Thymus (tissue), 11 donors: ENCODE measurements at regions not wholly inside any gene's neighbourhood (a gene's known extent, or its start where the extent isn't known, plus 50 kb on each side); places are given as distances from the start of the nearest gene placed in this dataset.

Source experiments
- DNase-seq, 9 donors: peaks; one replicate each; pipeline ENCODE4 v3.0.0-alpha.2; 2013; ENCODE audit warnings: low spot score in 9 of 9, low read depth in 6 of 9, missing footprints in 1 of 9
- H3K27ac ChIP-seq, 2 donors: one replicate each; pipeline ENCODE4 v1.5.1; 2013; ENCODE audit warnings: control low read depth in 1 of 2, low read depth in 1 of 2, low read length in 1 of 2, mild to moderate bottlenecking in 1 of 2, moderate library complexity in 1 of 2
- H3K27me3 ChIP-seq, 2 donors: one replicate each; pipeline ENCODE4 v1.5.1; 2013; ENCODE audit warnings: low read length in 1 of 2; ENCODE audit not compliant: control insufficient read depth in 2 of 2, insufficient read depth in 1 of 2
- H3K36me3 ChIP-seq, 2 donors: one replicate each; pipeline ENCODE4 v1.5.1; 2013; ENCODE audit warnings: low read length in 1 of 2, mild to moderate bottlenecking in 1 of 2, moderate library complexity in 1 of 2; ENCODE audit not compliant: control insufficient read depth in 2 of 2, insufficient read depth in 2 of 2
- H3K4me1 ChIP-seq, 2 donors: one replicate each; pipeline ENCODE4 v1.5.1; 2013; ENCODE audit warnings: low read length in 2 of 2; ENCODE audit not compliant: control insufficient read depth in 2 of 2, insufficient read depth in 2 of 2
- H3K4me3 ChIP-seq, 2 donors: one replicate each; pipeline ENCODE4 v1.5.1; 2013; ENCODE audit warnings: low read length in 2 of 2, control low read depth in 1 of 2, mild to moderate bottlenecking in 1 of 2
- H3K9me3 ChIP-seq, 2 donors: one replicate each; pipeline ENCODE4 v1.5.1; 2013; ENCODE audit warnings: low read length in 1 of 2, mild to moderate bottlenecking in 1 of 2; ENCODE audit not compliant: control insufficient read depth in 2 of 2, insufficient read depth in 1 of 2
- WGBS: extraction: QIAGEN DNeasy Blood & Tissue Kit; methylation state at CpG from one replicate; pipeline ENCODE4 v1.1.7; 2013; 5-methylcytosine and 5-hydroxymethylcytosine counted together
- donor health status: healthy.

DNA sequence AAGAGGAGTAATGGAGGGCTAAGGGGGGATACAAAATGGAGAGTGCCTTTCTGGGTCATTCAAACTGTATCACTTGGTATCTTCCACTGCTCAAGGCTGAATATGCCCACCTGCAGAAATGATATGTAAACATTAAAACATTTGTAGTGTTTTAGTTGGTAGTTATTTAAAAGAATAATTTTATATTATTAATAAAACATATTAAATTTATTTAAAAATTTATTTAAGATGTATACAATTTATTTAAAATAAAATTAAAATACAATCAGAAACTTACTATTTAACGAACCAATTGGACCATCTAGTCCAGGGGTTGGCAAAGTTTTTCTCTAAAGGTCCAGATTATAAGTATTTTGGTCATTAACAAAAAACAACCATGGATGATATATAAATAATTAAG, 308.5 kb downstream of the PLK2 start:
- no peak for DNase-seq
- H3K4me1 ChIP-seq: no peaks in the 10 kb centered on the region
- H3K36me3 ChIP-seq: no peaks in the 10 kb centered on the region
- H3K27me3 ChIP-seq: no peaks in the 10 kb centered on the region
- no peak overlapping the region for H3K27ac ChIP-seq
- 97% methylated on average over 1 of the region's 1 CpG for WGBS
- no peaks in the 10 kb centered on the region for H3K9me3 ChIP-seq
- H3K4me3 ChIP-seq: no peak overlapping the region

GRCh38 chr5:58150926-58151325, 309.0 kb downstream of the PLK2 start:
- WGBS: over 99% methylated on average over 2 of the region's 2 CpGs
- DNase-seq: no peak

DNA sequence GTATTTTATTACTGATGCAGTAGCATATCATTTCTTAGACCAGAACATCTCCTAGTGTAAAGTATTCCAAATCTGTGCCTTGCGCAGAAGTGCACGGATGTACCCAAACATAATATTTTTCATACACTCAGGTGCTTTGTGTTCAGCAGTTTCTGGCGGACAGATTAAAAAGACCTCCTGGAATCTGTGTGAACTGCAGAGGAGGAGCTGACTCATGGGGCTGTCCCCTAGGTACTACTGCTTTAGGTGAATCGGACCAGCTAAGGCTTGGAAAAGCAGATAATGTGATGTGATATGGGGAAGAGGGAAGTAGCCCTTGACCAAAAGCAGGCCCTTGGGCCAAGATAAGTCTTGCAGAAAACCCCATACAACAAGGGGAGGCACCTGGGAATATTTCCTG, 310.1 kb downstream of the PLK2 start:
- Histone ChIP-seq H3K36me3 (no peaks in the 10 kb centered on the region), H3K9me3 (no peaks in the 10 kb centered on the region), H3K4me1 (no peaks in the 10 kb centered on the region), H3K27me3 (no peaks in the 10 kb centered on the region), H3K4me3 (no peak overlapping the region), H3K27ac (no peak overlapping the region)
- DNase-seq: no peak
- WGBS: 96% methylated on average over 4 of the region's 4 CpGs

More at GRCh38 chr5:58150926-58151325, 309.0 kb downstream of the PLK2 start:
- H3K9me3 ChIP-seq: no peaks in the 10 kb centered on the region
- H3K4me3 ChIP-seq: no peak overlapping the region
- H3K4me1 ChIP-seq: no peaks in the 10 kb centered on the region
- no peaks in the 10 kb centered on the region for H3K36me3 ChIP-seq
- H3K27me3 ChIP-seq: no peaks in the 10 kb centered on the region
- no peak overlapping the region for H3K27ac ChIP-seq

DNA sequence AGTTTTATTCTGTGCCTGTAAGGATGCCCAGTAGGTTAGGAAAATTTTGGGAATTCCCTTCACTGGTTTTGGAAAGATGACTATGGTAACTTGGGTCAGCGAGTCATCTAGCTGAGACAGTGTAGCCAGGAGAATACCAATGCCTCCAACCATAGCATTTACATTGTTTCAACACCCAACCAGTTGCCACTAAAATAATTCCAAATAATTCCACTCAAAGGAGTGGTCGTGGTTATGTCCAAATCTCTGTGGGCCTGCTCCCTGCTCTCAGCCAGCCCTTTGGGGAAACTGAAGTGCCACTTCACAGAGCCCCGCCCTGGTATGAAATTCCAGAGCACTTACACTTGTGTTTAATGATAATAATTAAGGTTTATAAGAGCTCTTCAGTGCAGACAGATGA, 310.5 kb downstream of the PLK2 start:
- WGBS: 92% methylated on average over 3 of the region's 3 CpGs

GRCh38 chr5:58148254-58148775, 311.6 kb downstream of the PLK2 start:
- Histone ChIP-seq H3K36me3 (no peaks in the 10 kb centered on the region), H3K27ac (no peak overlapping the region), H3K9me3 (no peaks in the 10 kb centered on the region), H3K4me3 (no peak overlapping the region), H3K4me1 (no peaks in the 10 kb centered on the region), H3K27me3 (no peaks in the 10 kb centered on the region)
- DNase-seq: no peak

More for the DNA sequence above, 310.5 kb downstream of the PLK2 start:
- no peaks in the 10 kb centered on the region for H3K9me3 ChIP-seq
- no peak for DNase-seq
- no peak overlapping the region for H3K27ac ChIP-seq
- H3K4me1 ChIP-seq: no peaks in the 10 kb centered on the region
- no peaks in the 10 kb centered on the region for H3K36me3 ChIP-seq
- no peaks in the 10 kb centered on the region for H3K27me3 ChIP-seq
- no peak overlapping the region for H3K4me3 ChIP-seq

- Histone ChIP-seq H3K27me3 (no peaks in the 10 kb centered on the region), H3K4me1 (no peaks in the 10 kb centered on the region), H3K9me3 (no peaks in the 10 kb centered on the region), H3K4me3 (no peak overlapping the region), H3K27ac (no peak overlapping the region), H3K36me3 (no peaks in the 10 kb centered on the region)
- DNase-seq: no peak
- 92% methylated on average over 11 of the region's 11 CpGs for WGBS
These were observed 314.4 kb downstream of the PLK2 start for GRCh38 chr5:58145397-58145934.

GRCh38 chr5:58143727-58144126, 316.2 kb downstream of the PLK2 start:
- H3K4me1 ChIP-seq: no peaks in the 10 kb centered on the region
- DNase-seq: no peak
- no peak overlapping the region for H3K27ac ChIP-seq
- H3K36me3 ChIP-seq: no peaks in the 10 kb centered on the region
- no peaks in the 10 kb centered on the region for H3K9me3 ChIP-seq
- WGBS: 95% methylated on average over 2 of the region's 2 CpGs
- no peaks in the 10 kb centered on the region for H3K27me3 ChIP-seq
- no peak overlapping the region for H3K4me3 ChIP-seq

GRCh38 chr5:58143181-58143580, 316.7 kb downstream of the PLK2 start:
- Histone ChIP-seq H3K9me3 (no peaks in the 10 kb centered on the region), H3K4me1 (no peaks in the 10 kb centered on the region), H3K27me3 (no peaks in the 10 kb centered on the region), H3K27ac (no peak overlapping the region), H3K4me3 (no peak overlapping the region), H3K36me3 (no peaks in the 10 kb centered on the region)
- WGBS: 92% methylated on average over 1 of the region's 1 CpG
- no peak for DNase-seq

- Histone ChIP-seq H3K27me3 (no peaks in the 10 kb centered on the region), H3K36me3 (no peaks in the 10 kb centered on the region), H3K9me3 (no peaks in the 10 kb centered on the region), H3K27ac (no peak overlapping the region), H3K4me3 (no peak overlapping the region), H3K4me1 (no peaks in the 10 kb centered on the region)
- no peak for DNase-seq
- 94% methylated on average over 2 of the region's 2 CpGs for WGBS
These were observed 321.1 kb downstream of the PLK2 start for GRCh38 chr5:58138791-58139190.

DNA sequence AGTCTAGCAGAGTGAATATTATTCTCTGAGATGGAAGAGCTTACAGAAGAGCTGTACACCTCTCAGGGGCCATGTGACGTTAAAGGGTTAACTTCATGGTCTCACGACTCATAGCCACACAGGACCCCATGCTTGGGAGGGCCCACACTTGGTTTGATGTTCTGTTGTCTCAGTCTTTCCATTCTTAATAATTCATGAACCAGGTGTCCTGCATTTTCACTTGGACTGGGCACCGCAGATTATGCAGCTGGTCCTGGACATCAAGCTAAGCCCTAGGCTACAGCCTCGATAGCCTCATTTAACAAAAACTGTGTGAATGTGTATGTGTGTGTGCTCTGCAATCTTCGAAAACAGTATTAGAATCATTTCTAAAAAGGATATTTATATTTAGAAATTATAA, 323.5 kb downstream of the PLK2 start:
- no peak for DNase-seq
- Histone ChIP-seq H3K4me3 (no peak overlapping the region), H3K9me3 (no peaks in the 10 kb centered on the region), H3K36me3 (no peaks in the 10 kb centered on the region), H3K27ac (no peak overlapping the region), H3K4me1 (no peaks in the 10 kb centered on the region), H3K27me3 (no peaks in the 10 kb centered on the region)
- 97% methylated on average over 5 of the region's 5 CpGs for WGBS
